H9 (cell line): ENCODE measurements at regions not wholly inside any gene's neighbourhood (a gene's known extent, or its start where the extent isn't known, plus 50 kb on each side); places are given as distances from the start of the nearest gene placed in this dataset.

ENCODE experiments used
- DNase-seq: peaks from one replicate; pipeline ENCODE4 v3.0.0-alpha.2; 2017
- H2AFZ ChIP-seq: one replicate; pipeline ENCODE4 v1.6.1; 2013; ENCODE audit warnings: mild to moderate bottlenecking, low read length, control low read depth, moderate library complexity
- H2AK5ac ChIP-seq: 2 replicates; pipeline ENCODE4 v1.6.1; 2013; ENCODE audit warnings: low read length, control low read depth, mixed read lengths; ENCODE audit not compliant: insufficient read length
- H2BK120ac ChIP-seq: one replicate; pipeline ENCODE4 v1.6.1; 2013; ENCODE audit warnings: low read depth, mild to moderate bottlenecking, low read length, control low read depth, inconsistent platforms; ENCODE audit not compliant: poor library complexity, severe bottlenecking
- H2BK12ac ChIP-seq: 2 replicates; pipeline ENCODE4 v1.6.1; 2013; ENCODE audit warnings: low read length, control low read depth, mixed read lengths, low read depth; ENCODE audit not compliant: insufficient read length
- H2BK15ac ChIP-seq: 2 replicates; pipeline ENCODE4 v1.6.1; 2013; ENCODE audit warnings: low read depth, low read length, control low read depth
- H2BK20ac ChIP-seq: one replicate; pipeline ENCODE4 v1.6.1; 2013; ENCODE audit warnings: low read depth, mild to moderate bottlenecking, low read length, control low read depth, inconsistent platforms; ENCODE audit not compliant: poor library complexity, severe bottlenecking
- H2BK5ac ChIP-seq: 2 replicates; pipeline ENCODE4 v1.6.1; 2013; ENCODE audit warnings: low read length, control low read depth, mixed read lengths; ENCODE audit not compliant: insufficient read length
- H3K14ac ChIP-seq: 2 replicates; pipeline ENCODE4 v1.6.1; 2013; ENCODE audit warnings: low read length, control low read depth; ENCODE audit not compliant: insufficient read depth
- H3K18ac ChIP-seq: 2 replicates; pipeline ENCODE4 v1.6.1; 2013; ENCODE audit warnings: low read depth, mild to moderate bottlenecking, mixed read lengths, low read length, control low read depth; ENCODE audit not compliant: insufficient read length
- H3K23ac ChIP-seq: 2 replicates; pipeline ENCODE4 v1.6.1; 2013; ENCODE audit warnings: low read length, control low read depth, mixed read lengths, low read depth; ENCODE audit not compliant: insufficient read length
- H3K23me2 ChIP-seq: 2 replicates; pipeline ENCODE4 v1.6.1; 2013; ENCODE audit warnings: low read depth, mild to moderate bottlenecking, mixed read lengths, low read length, control low read depth; ENCODE audit not compliant: insufficient read length, poor library complexity, severe bottlenecking
- H3K27ac ChIP-seq: 2 replicates; pipeline ENCODE4 v1.5.1; 2013; ENCODE audit warnings: low read length, control low read depth, mixed read lengths, low read depth; ENCODE audit not compliant: insufficient read length
- H3K27me3 ChIP-seq: 2 replicates; pipeline ENCODE4 v1.6.1; 2013; ENCODE audit warnings: low read length, control low read depth, inconsistent platforms; ENCODE audit not compliant: insufficient read depth
- H3K4ac ChIP-seq: 2 replicates; pipeline ENCODE4 v1.6.1; 2013; ENCODE audit warnings: low read depth, mild to moderate bottlenecking, control low read depth, inconsistent platforms, low read length, moderate library complexity
- H3K4me1 ChIP-seq: 2 replicates; pipeline ENCODE4 v1.6.1; 2013; ENCODE audit warnings: low read length, control low read depth, inconsistent platforms; ENCODE audit not compliant: insufficient read depth
- H3K4me2 ChIP-seq: 2 replicates; pipeline ENCODE4 v1.6.1; 2013; ENCODE audit warnings: low read length, control low read depth, mixed read lengths; ENCODE audit not compliant: insufficient read length, insufficient read depth
- H3K56ac ChIP-seq: 2 replicates; pipeline ENCODE4 v1.6.1; 2013; ENCODE audit warnings: low read depth, mild to moderate bottlenecking, mixed read lengths, low read length, control low read depth; ENCODE audit not compliant: insufficient read length
- H3K79me1 ChIP-seq: 2 replicates; pipeline ENCODE4 v1.6.1; 2013; ENCODE audit warnings: low read depth, mild to moderate bottlenecking, moderate library complexity, low read length, control low read depth, inconsistent platforms; ENCODE audit not compliant: insufficient read depth, poor library complexity, severe bottlenecking
- H3K79me2 ChIP-seq: 2 replicates; pipeline ENCODE4 v1.6.1; 2013; ENCODE audit warnings: low read length, control low read depth, inconsistent platforms; ENCODE audit not compliant: insufficient read depth
- H3K9ac ChIP-seq: 2 replicates; pipeline ENCODE4 v1.6.1; 2013; ENCODE audit warnings: low read length, control low read depth, mixed read lengths; ENCODE audit not compliant: insufficient read length; ENCODE audit errors: extremely low read depth
- H3K9me3 ChIP-seq: one replicate; pipeline ENCODE4 v1.6.1; 2013; ENCODE audit warnings: low read depth, low read length, inconsistent platforms; ENCODE audit not compliant: control insufficient read depth
- H3T11ph ChIP-seq: one replicate; pipeline ENCODE4 v1.6.1; 2013; ENCODE audit warnings: mild to moderate bottlenecking, low read length, control low read depth, inconsistent platforms
- H4K20me1 ChIP-seq: one replicate; pipeline ENCODE4 v1.6.1; 2013; ENCODE audit not compliant: control insufficient read depth, insufficient read length, insufficient read depth
- H4K5ac ChIP-seq: 2 replicates; pipeline ENCODE4 v1.6.1; 2013; ENCODE audit warnings: low read depth, mild to moderate bottlenecking, mixed read lengths, low read length, control low read depth; ENCODE audit not compliant: insufficient read length
- H4K8ac ChIP-seq: replicated peaks from 2 replicates; pipeline ENCODE4 v1.6.1; 2013; ENCODE audit warnings: low read length, control low read depth, mixed read lengths, low read depth; ENCODE audit not compliant: insufficient read length
- H4K91ac ChIP-seq: 2 replicates; pipeline ENCODE4 v1.6.1; 2013; ENCODE audit warnings: low read depth, mild to moderate bottlenecking, moderate library complexity, mixed read lengths, low read length, control low read depth; ENCODE audit not compliant: insufficient read length
- H3K27ac Mint-ChIP-seq, 3 experiments: 2 replicates in 2 of 3; 3 replicates in 1 of 3; pipeline ENCODE4 v1.8.0; 2020 to 2021; ENCODE audit warnings: mixed read lengths in 3 of 3, mild to moderate bottlenecking in 1 of 3, moderate library complexity in 1 of 3
- H3K27me3 Mint-ChIP-seq: 2 replicates; pipeline ENCODE4 v1.8.0; 2021; ENCODE audit warnings: low read depth, mild to moderate bottlenecking, moderate library complexity, mixed read lengths
- H3K36me3 Mint-ChIP-seq, 3 experiments: 2 replicates in 2 of 3; 3 replicates in 1 of 3; pipeline ENCODE4 v1.8.0; 2020 to 2021; ENCODE audit warnings: low read depth in 3 of 3, mixed read lengths in 3 of 3; ENCODE audit not compliant: insufficient read depth in 1 of 3
- H3K4me1 Mint-ChIP-seq, 2 experiments: 2 replicates each; pipeline ENCODE4 v1.8.0; 2020; ENCODE audit warnings: mixed read lengths in 2 of 2
- H3K4me3 Mint-ChIP-seq, 2 experiments: 2 replicates in 1 of 2; 3 replicates in 1 of 2; pipeline ENCODE4 v1.8.0; 2020 to 2021; ENCODE audit warnings: mild to moderate bottlenecking in 2 of 2, mixed read lengths in 2 of 2, moderate library complexity in 1 of 2
- H3K9me3 Mint-ChIP-seq, 2 experiments: 2 replicates in 1 of 2; 3 replicates in 1 of 2; pipeline ENCODE4 v1.8.0; 2020; ENCODE audit warnings: mild to moderate bottlenecking in 2 of 2, mixed read lengths in 2 of 2, moderate library complexity in 1 of 2
- WGBS: extraction: QIAGEN DNeasy Blood & Tissue Kit; methylation state at CpG from one replicate; pipeline ENCODE4 v1.1.7; 2013; ENCODE audit warnings: missing lambda C conversion rate, low lambda C conversion rate, mixed read lengths; ENCODE audit not compliant: insufficient read length; ENCODE audit errors: extremely low coverage; 5-methylcytosine and 5-hydroxymethylcytosine counted together
- TF ChIP-seq, protein P1 (sequence below): fragments of 200-600 bp; sonication (generic); conservative IDR thresholded peaks from 3 replicates; pipeline ENCODE4 v1.8.0; 2021; ENCODE audit warnings: antibody characterized with exemption, mild to moderate bottlenecking

DNA sequence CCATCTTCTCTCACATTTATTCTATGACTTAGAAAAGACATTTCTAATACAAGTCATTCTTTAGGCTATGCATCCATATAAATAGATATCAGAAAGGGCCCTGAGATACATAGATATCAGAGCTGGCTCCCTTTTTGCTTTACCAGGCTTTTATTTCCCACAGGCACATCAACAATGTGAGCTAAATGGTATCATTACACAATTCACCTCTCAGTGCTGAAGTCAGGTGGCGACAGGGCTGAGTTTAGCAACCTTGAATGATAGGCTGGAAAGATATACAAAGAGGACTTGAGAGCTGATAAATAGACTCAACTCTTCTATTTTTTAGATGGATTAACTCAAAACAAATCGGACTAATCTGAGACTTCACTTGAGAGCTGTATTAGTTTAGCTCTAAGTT is 189.2 kb upstream of the COL1A2 start:
- Mint-ChIP-seq H3K4me1 (no peaks in the 10 kb centered on the region), H3K4me3 (no peak overlapping the region), H3K27ac (no peak overlapping the region), H3K36me3 (no peaks in the 10 kb centered on the region), H3K9me3 (no peaks in the 10 kb centered on the region), H3K27me3 (no peaks in the 10 kb centered on the region)
- Histone ChIP-seq H3K23me2 (no peaks in the 10 kb centered on the region), H2AK5ac (no peak overlapping the region), H3K79me1 (no peaks in the 10 kb centered on the region), H3K4me2 (no peak overlapping the region), H3K79me2 (no peaks in the 10 kb centered on the region), H3K23ac (no peak overlapping the region), H3K18ac (no peak overlapping the region), H3K27me3 (no peaks in the 10 kb centered on the region), H2BK5ac (no peak overlapping the region), H4K8ac (no peak overlapping the region), H3K4me1 (no peaks in the 10 kb centered on the region), H4K5ac (no peak overlapping the region), H2BK20ac (no peak overlapping the region), H3K9me3 (no peaks in the 10 kb centered on the region), H2BK12ac (no peak overlapping the region), H3K4ac (no peak overlapping the region), H4K91ac (no peak overlapping the region), H4K20me1 (no peaks in the 10 kb centered on the region), H3T11ph (no peak overlapping the region), H2BK15ac (no peak overlapping the region), H3K14ac (no peak overlapping the region), H2AFZ (no peak overlapping the region), H3K56ac (no peak overlapping the region), H3K9ac (no peak overlapping the region), H2BK120ac (no peak overlapping the region), H3K27ac (no peak overlapping the region)
- WGBS: no CpG with 5 or more reads among the region's 2 CpGs
- no peak for DNase-seq
- TF ChIP-seq, protein P1, sequence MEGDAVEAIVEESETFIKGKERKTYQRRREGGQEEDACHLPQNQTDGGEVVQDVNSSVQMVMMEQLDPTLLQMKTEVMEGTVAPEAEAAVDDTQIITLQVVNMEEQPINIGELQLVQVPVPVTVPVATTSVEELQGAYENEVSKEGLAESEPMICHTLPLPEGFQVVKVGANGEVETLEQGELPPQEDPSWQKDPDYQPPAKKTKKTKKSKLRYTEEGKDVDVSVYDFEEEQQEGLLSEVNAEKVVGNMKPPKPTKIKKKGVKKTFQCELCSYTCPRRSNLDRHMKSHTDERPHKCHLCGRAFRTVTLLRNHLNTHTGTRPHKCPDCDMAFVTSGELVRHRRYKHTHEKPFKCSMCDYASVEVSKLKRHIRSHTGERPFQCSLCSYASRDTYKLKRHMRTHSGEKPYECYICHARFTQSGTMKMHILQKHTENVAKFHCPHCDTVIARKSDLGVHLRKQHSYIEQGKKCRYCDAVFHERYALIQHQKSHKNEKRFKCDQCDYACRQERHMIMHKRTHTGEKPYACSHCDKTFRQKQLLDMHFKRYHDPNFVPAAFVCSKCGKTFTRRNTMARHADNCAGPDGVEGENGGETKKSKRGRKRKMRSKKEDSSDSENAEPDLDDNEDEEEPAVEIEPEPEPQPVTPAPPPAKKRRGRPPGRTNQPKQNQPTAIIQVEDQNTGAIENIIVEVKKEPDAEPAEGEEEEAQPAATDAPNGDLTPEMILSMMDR: no peak
